ENCODE measurements at regions not wholly inside any gene's neighbourhood (a gene's known extent, or its start where the extent isn't known, plus 50 kb on each side); places are given as distances from the start of the nearest gene placed in this dataset.

GRCh38 chr2:198401644-198402043 lies 597.3 kb downstream of the PLCL1 start:
- Histone ChIP-seq H3K9me1 (replicated peaks; ENCODE audit: control insufficient read depth, extremely low read depth, insufficient read depth, low read length) (no peaks in the 10 kb centered on the region), H3K27me3 (ENCODE audit: control insufficient read depth in 2 of 2, insufficient read depth in 2 of 2, low read length in 2 of 2) (no peaks in the 10 kb centered on the region), H3K4me2 (ENCODE audit: insufficient read depth, low read length) (no peak overlapping the region), H3K4me3 (replicated peaks in 1 of 3; ENCODE audit: insufficient read depth in 1 of 3, low read depth in 1 of 3, low read length in 3 of 3) (no peak overlapping the region), H3K9me3 (replicated peaks; ENCODE audit: control insufficient read depth, insufficient read depth, low read length) (no peaks in the 10 kb centered on the region), H2AFZ (ENCODE audit: low read depth, low read length) (no peak overlapping the region), H3K79me2 (ENCODE audit: control insufficient read depth, insufficient read depth, low read length) (no peaks in the 10 kb centered on the region), H3K27ac (ENCODE audit: insufficient read depth, low read depth, low read length) (no peak overlapping the region), H4K20me1 (replicated peaks; ENCODE audit: control insufficient read depth, extremely low read depth, insufficient read depth, low read length) (no peaks in the 10 kb centered on the region), H3K9ac (replicated peaks; ENCODE audit: extremely low read depth, insufficient read depth, low read length) (no peak overlapping the region), H3K36me3 (ENCODE audit: control insufficient read depth in 2 of 2, extremely low read depth in 1 of 2, insufficient read depth in 2 of 2, low read length in 2 of 2) (no peaks in the 10 kb centered on the region), H3K4me1 (ENCODE audit: control insufficient read depth, extremely low read depth, insufficient read depth, low read length) (no peaks in the 10 kb centered on the region)
- DNase-seq (ENCODE audit: low read depth, low spot score) (no peak), FAIRE-seq (no peak)
- dilution Hi-C loops (cut with MboI; ENCODE audit: extremely low pct_ligation_motif_present, low sequenced_read_pairs) = no loop called here
- TF ChIP-seq FOS (IDR thresholded peaks at IDR 0.05; ENCODE audit: borderline replicate concordance, insufficient read depth, low read length) = no peak
- TF ChIP-seq POLR2AphosphoS5 (IDR thresholded peaks at IDR 0.05; ENCODE audit: insufficient read depth, low read depth, low read length) = no peak
- TF ChIP-seq MAX (IDR thresholded peaks at IDR 0.05; ENCODE audit: insufficient read depth, insufficient read length) = no peak
- TF ChIP-seq CTCF (IDR thresholded peaks at IDR 0.05; ENCODE audit: extremely low read depth in 1 of 2, insufficient read depth in 1 of 2, low read depth in 1 of 2, low read length in 2 of 2) = no peak
- TF ChIP-seq EZH2 (IDR thresholded peaks at IDR 0.05; ENCODE audit: borderline replicate concordance, low read depth, low read length, severe bottlenecking) = no peak
- TF ChIP-seq JUN (IDR thresholded peaks at IDR 0.05; ENCODE audit: borderline replicate concordance, insufficient read depth, insufficient read length, low read depth) = no peak
- TF ChIP-seq MYC (IDR thresholded peaks at IDR 0.05; ENCODE audit: low read depth, low read length) = no peak
- no peak for TF ChIP-seq GATA2 (IDR thresholded peaks at IDR 0.05; ENCODE audit: insufficient read depth, insufficient read length, low read depth, low read length)
- TF ChIP-seq POLR2A (IDR thresholded peaks at IDR 0.05; ENCODE audit: low read depth, low read length) = no peak
- intact Hi-C loops (cut with micrococcal nuclease) = no loop called here
- ChIA-PET POLR2A (no interaction called here), CTCF (no interaction called here)
- no TSS peak for BruUV-seq (replicated peaks)
